ENCODE measurements at regions not wholly inside any gene's neighbourhood (a gene's known extent, or its start where the extent isn't known, plus 50 kb on each side); places are given as distances from the start of the nearest gene placed in this dataset.

GRCh38 chr6:10196090-10196489 is 218.8 kb downstream of the TFAP2A start:
- BruUV-seq (replicated peaks), result no TSS peak
- no peaks in the 10 kb centered on the region for H3K4me1 Mint-ChIP-seq (ENCODE audit: low read depth, unreplicated experiment)
- CTCF ChIA-PET, result no interaction called here
- DNase-seq, result no peak
- no peak overlapping the region for H3K4me3 Mint-ChIP-seq (ENCODE audit: low read depth, unreplicated experiment)
- H3K27me3 Mint-ChIP-seq (ENCODE audit: unreplicated experiment), result no peaks in the 10 kb centered on the region
- H3K9me3 Mint-ChIP-seq (ENCODE audit: low read depth, unreplicated experiment), result no peaks in the 10 kb centered on the region
- TF ChIP-seq CTCF (IDR thresholded peaks at IDR 0.05; ENCODE audit: unreplicated experiment), result no peak
- intact Hi-C loops (cut with micrococcal nuclease; ENCODE audit: unreplicated experiment), result no loop called here
- H3K27ac Mint-ChIP-seq (ENCODE audit: unreplicated experiment), result no peak overlapping the region
- H3K36me3 Mint-ChIP-seq (ENCODE audit: insufficient read depth, unreplicated experiment), result no peaks in the 10 kb centered on the region

- intact Hi-C loops (cut with micrococcal nuclease; ENCODE audit: unreplicated experiment), result no loop called here
Measured at GRCh38 chr6:10194816-10195672, 219.8 kb downstream of the TFAP2A start.

GRCh38 chr6:10193321-10193720 is 221.6 kb downstream of the TFAP2A start:
- Mint-ChIP-seq H3K36me3 (ENCODE audit: insufficient read depth, unreplicated experiment) (no peaks in the 10 kb centered on the region), H3K27ac (ENCODE audit: unreplicated experiment) (no peak overlapping the region), H3K4me1 (ENCODE audit: low read depth, unreplicated experiment) (no peaks in the 10 kb centered on the region), H3K27me3 (ENCODE audit: unreplicated experiment) (no peaks in the 10 kb centered on the region), H3K4me3 (ENCODE audit: low read depth, unreplicated experiment) (no peak overlapping the region), H3K9me3 (ENCODE audit: low read depth, unreplicated experiment) (no peaks in the 10 kb centered on the region)
- intact Hi-C loops (cut with micrococcal nuclease; ENCODE audit: unreplicated experiment), result no loop called here
- DNase-seq, result no peak
- CTCF ChIA-PET, result no interaction called here
- BruUV-seq (replicated peaks), result no TSS peak
- no peak for TF ChIP-seq CTCF (IDR thresholded peaks at IDR 0.05; ENCODE audit: unreplicated experiment)

More at GRCh38 chr6:10194816-10195672, 219.8 kb downstream of the TFAP2A start:
- no peak overlapping the region for H3K4me3 Mint-ChIP-seq (ENCODE audit: low read depth, unreplicated experiment)
- H3K9me3 Mint-ChIP-seq (ENCODE audit: low read depth, unreplicated experiment), result no peaks in the 10 kb centered on the region
- H3K27ac Mint-ChIP-seq (ENCODE audit: unreplicated experiment), result no peak overlapping the region
- CTCF ChIA-PET, result interaction anchor here (0.6 kb wide), 1 partner anchor 1102 kb away, joined by 4 read pairs; no protein-coding TSS in a partner anchor
- H3K36me3 Mint-ChIP-seq (ENCODE audit: insufficient read depth, unreplicated experiment), result no peaks in the 10 kb centered on the region
- no peaks in the 10 kb centered on the region for H3K4me1 Mint-ChIP-seq (ENCODE audit: low read depth, unreplicated experiment)
- BruUV-seq (replicated peaks), result no TSS peak
- no peak for DNase-seq
- no peaks in the 10 kb centered on the region for H3K27me3 Mint-ChIP-seq (ENCODE audit: unreplicated experiment)
- TF ChIP-seq CTCF (IDR thresholded peaks at IDR 0.05; ENCODE audit: unreplicated experiment), result no peak

GRCh38 chr6:10190042-10190441 is 224.8 kb downstream of the TFAP2A start:
- CTCF ChIA-PET, result no interaction called here
- no peaks in the 10 kb centered on the region for H3K9me3 Mint-ChIP-seq (ENCODE audit: low read depth, unreplicated experiment)
- BruUV-seq (replicated peaks), result no TSS peak
- no peaks in the 10 kb centered on the region for H3K27me3 Mint-ChIP-seq (ENCODE audit: unreplicated experiment)
- H3K36me3 Mint-ChIP-seq (ENCODE audit: insufficient read depth, unreplicated experiment), result no peaks in the 10 kb centered on the region
- no peak for TF ChIP-seq CTCF (IDR thresholded peaks at IDR 0.05; ENCODE audit: unreplicated experiment)
- DNase-seq, result no peak
- intact Hi-C loops (cut with micrococcal nuclease; ENCODE audit: unreplicated experiment), result no loop called here
- no peak overlapping the region for H3K4me3 Mint-ChIP-seq (ENCODE audit: low read depth, unreplicated experiment)
- no peak overlapping the region for H3K27ac Mint-ChIP-seq (ENCODE audit: unreplicated experiment)
- H3K4me1 Mint-ChIP-seq (ENCODE audit: low read depth, unreplicated experiment), result no peaks in the 10 kb centered on the region
